ENCODE measurements at regions not wholly inside any gene's neighbourhood (a gene's known extent, or its start where the extent isn't known, plus 50 kb on each side); places are given as distances from the start of the nearest gene placed in this dataset.

DNA sequence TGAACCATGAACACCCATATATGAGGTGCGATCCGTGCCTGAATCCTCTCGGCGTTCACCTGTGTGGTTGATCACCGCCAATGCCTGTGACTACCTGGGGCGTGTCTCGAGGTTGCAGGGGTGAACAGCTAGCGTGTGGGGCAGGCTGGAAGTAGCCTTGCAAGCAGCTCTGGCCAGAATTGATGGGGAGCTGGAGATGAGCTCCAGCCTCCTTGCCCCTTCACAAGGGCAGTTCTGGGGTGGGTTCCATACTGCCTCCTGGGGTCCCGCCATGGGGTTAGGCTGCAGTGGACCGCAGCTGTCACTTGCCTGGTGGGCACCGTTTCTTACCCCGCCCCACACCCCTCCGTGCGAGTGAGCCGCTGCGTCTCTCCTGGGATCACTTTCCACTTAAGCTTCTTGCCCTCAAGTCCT lies 154.5 kb upstream of the SOX1 start:
- no peak for DNase-seq

DNA sequence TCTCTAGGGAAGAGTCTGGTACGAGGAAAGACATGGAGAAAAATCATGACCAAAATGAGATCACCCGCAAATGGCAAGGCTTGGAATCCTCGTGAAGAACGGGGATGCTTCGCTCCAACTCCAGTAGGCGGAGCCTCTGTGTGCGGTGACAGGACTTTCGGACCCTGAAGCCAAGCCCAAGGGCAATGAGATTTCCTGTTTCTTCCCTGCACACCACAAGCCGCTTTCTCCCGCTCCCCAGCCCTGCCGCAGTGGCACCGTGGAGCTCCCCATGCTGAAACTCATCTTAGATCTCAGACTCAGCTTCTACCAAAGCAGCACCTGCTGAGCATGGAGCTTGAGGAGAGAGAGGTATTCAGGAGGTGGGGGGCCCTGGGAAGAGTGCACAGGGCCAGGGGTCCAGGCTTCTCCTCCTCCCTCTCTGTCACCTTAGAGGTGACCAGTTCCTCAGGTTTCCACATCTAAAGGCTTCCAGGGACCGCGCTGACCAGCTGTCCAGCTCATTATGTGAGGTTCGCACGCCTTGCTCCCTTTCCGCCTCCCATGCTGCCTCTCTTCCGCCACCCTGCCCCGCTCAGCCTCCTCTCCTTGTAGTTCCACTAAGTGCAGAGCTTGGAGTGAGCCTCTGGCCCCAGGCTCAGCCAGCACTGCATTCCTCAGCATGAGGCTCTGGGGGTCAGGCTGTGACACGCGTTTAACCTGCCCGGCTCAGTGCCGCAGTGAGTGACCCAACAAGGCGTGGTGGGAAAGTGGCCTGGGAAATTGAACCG lies 153.8 kb upstream of the SOX1 start:
- no peak for DNase-seq

DNA sequence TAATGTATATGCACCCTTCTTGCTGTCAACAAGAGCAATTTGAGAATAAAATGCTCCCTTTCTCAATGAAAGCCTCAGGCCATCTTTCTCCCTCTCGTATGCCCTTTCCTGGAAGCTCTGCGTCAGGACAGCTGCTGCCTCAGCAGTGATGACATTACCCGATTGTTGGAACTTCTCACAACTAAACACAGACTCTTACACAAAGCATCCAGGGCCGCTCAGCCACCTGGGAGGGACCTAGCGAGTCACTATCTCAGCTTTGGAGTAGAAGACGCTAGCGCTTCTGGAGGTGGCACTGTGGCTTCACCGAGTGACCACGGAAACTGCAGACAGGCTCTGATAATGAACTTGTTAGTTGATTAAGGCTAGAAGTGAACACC lies 153.2 kb upstream of the SOX1 start:
- DNase-seq = no peak

DNA sequence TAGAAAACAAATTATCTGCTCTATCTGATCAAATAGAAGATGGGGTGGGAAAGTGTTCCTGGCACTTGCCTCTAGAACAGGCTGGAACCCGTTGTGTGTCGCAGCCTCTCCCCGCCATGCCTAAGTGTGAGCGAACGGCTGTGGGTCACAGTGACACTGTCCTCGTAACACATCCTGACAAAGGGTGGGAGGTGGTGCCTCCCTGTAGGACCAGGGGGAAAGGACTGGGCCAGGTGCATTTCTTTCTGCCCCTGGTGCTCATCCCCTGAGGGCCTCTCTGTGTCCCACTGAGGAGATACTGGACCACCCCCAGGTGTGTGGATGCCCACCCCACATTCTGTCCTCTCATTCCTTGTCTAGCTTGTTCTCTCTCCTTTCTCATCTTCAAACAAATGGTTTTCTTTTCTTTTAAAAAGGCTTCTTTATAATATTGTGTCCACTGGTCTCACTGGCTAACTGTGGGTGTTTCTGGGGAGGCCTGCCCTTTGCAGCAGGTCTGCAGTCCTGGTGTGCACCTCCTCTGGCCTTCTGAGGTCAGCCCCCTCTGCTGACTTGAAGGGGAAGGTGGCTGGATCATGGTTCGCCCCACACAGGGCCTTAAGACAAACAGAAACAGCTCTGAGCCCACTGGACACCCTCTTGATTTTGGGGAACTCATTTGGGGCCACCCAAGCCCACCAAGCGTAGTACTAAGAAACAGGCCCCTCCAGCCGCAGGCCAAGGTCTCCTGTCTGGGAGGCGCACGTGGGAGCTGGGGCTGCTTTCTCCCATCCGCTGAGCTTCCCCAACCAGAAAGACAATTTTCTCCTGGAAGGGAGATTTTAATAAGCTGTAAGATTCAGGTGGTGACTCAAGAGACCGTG lies 152.5 kb upstream of the SOX1 start:
- no peak for DNase-seq

DNA sequence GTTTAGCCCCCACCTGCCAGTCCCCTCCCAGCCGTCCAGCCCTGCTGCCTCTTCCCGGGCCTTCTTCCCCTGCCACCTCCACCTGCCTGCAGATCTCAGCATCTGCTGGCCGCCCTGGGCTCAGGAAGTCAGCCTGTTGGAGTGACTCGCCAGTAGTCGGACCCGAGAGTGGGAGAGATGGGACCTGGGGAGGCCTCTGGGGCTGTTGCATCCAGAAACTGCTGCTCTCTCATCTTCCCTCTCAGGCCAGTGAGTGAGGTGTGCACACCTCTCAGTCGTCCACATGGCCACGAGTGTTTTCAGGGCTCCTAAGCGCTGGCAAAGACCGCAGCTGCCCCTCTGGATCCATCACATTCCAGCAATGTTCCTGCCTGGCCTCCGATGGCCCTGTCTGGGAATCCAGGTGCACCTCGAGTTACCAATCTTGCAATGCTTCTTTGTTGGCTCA lies 151.8 kb upstream of the SOX1 start:
- no peak for DNase-seq

DNA sequence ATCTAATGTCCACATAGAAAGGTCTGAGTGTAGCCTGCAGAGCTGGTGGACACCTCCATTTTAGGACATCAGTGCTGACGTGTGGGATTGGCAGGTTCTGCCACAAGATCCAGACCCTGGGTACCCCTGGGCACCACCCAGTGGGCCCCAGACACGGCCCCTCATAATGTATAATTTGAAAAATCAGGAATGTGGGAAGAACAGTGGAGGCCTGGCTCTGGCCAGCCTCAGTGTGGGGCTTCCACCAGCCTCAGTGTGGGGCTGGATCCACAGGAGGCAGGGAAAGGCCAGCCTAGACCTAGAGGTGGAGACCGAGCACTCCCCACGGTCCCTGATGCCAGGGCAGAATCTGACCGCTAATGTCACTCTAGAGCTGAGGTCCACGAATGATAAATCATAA lies 150.7 kb upstream of the SOX1 start:
- no peak for DNase-seq

DNA sequence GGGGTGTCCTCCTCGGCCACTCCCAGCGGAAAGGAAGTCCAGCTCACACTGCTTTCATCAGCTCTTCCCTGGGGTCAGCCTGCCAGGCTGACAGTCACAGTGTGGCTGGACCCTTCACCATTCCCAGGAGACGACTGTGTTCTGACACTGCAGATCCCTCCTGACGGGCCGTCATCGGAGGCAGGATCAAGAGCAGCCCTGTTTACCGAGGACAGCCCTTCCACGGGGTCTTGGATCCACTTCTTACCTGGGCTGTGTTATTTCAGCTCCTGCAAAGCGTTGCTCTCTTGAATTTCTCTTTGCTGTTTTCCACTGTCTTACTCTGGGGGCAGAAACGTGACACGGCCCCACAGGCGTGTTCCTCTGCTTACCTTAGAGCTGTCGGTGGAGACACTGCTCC lies 149.9 kb upstream of the SOX1 start:
- DNase-seq = no peak

DNA sequence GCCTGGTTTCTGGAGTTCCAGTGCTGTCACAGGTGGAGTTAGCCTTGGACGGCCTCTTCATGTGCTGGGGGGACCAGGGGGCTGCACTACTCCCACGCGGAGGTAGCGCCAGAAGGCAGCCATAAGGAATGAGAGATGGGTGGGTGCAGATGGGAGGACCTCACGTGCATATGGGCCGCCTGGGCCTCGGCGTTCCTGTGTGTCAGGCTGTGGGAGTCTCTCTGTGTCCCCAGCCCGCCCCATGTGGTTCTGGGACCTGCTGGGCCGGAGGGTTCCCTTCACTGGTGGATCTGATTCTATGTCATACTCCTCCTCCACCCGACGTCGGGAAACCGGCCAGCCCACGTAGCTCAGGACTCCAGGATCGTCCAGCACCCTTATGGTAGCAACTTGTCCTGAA lies 149.0 kb upstream of the SOX1 start:
- no peak for DNase-seq

DNA sequence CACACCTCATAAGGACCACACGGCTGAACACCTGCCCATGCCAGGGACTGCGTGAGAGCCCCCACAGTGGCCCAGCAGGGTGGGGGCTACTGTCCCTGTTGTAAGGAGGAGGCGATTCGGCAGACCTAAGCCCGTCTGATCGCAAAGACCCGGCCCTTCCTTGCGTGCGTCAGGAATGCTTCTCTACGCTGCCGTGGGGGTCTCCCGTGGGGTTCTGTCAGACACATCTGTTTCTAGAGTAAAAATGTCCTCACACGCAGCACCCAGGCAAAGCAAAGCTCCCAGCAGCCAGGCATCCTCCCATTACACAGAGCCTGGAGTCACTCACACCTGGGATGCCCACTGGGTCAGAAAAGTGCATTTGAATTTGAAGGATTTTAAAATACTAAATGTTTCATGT lies 147.7 kb upstream of the SOX1 start:
- no peak for DNase-seq

DNA sequence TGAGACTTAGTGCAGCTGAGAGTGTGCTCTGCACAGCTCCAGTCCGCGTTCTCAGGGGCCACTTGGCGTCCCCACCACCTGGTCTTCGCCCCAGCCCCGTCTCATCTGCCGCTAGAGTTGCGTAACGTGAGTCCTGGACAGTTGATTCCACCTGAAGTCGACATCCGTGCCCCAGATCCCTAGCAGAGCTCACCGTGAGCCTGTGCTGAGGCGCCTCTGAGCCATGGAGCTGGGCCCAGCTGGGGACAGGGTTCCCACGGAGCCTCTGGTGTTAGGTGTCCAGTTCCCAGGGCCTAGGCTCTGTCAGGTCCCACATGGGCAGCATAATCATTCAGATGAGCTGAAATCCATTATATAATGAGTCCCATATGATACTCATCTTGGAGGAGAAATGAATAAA lies 147.1 kb upstream of the SOX1 start:
- no peak for DNase-seq

DNA sequence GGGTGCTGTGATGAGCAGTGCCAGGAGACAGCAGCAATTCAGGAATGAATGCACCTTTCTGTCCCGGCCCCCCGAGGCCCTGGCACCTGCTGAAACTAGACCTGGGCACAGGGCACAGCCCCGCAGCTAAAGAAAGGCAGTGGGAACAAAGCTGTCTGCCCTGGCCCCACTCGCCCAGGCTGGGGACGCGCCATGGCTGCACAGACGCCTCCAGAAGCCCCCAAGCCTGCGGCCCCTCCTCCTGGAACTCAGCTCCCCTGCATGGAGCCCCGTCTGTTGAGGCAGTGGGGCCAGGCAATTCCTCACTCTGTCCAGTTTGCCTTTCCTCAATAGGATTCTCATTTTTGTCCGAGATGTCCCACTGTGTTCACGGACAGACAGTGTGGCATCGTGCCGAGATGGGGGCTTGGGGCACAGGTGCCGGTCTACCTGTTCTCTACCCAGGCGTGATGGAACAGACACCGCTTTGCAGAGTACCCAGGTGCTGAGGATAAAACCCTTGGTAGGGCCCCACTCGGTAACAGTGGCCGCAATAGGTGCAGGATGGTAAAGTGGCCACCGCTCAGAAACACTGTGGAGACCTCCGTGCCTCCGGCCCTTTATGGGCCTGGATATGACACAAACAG lies 146.5 kb upstream of the SOX1 start:
- no peak for DNase-seq

DNA sequence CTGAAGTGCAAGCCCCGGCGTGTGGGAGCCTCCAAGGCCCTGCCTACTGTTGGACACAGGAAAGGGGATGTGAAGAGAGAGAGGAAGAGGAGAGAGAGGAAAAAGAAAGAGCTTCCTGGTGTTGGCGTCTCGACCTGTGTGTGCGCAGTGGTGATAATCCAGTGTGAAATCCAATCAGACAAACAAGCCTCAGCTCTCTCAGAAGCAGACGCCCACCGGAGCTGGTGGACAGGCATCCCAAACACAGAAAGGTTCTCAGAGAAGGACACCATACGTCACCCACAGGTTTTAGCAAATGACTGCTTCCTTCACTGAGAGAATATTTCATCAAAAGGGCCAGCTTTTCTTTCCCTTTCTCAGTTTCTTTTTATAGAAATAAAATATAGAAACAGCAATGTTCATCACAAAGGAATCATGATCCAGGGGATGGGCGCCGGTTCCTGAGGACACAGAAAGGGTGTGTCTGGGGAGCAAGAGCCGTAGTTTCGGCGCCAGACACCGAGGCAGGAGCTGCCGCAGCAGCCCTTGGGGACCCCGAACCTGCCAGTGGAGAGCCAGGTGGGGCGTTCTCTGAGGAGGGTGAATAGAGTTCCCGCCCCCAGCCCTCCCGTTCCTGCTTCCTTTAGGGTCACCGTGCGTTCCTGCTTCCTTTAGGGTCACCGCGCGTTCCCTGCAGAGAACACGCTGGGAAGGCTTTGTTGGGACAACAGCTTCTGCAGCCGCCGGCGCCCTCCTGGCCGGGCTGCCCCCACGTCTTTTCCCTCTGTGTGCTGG lies 145.8 kb upstream of the SOX1 start:
- DNase-seq = no peak

DNA sequence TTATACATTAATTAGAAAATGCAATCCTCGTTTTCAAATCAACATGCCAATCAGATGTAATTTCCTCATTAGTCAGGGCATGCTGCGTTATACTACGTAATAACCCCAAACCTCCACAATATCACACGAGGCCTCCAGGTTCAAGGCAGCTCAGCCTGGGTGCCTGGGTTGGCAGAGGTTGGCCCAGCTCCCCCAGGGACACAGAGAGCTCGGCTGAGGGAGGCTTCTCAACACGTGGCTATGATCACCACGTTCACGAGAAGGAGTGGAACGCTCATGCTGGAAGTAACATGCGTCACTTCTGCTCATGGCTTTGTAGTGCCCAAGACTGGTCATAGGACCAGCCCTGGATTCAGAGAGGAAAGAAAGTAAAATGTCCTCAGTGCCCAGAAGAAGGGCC lies 144.9 kb upstream of the SOX1 start:
- DNase-seq = no peak

DNA sequence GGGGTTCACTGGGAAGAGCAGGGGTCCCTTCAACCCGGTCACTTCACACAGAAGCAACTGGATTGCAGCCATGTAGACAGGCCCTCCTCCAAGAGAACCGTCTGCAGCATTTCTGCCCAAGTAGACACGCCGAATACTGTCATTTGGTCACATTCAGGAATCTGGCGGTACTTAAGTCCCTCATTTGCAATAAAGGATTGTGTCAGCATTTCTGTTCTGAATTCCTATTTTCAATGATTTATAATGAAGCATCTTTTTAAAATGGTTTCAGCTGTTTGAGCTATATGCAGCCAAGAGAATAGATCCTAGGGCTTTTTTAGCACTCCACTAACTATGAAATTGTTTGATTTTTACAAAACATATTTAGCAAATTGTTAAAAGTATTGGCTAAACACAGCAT lies 143.5 kb upstream of the SOX1 start:
- DNase-seq = no peak

DNA sequence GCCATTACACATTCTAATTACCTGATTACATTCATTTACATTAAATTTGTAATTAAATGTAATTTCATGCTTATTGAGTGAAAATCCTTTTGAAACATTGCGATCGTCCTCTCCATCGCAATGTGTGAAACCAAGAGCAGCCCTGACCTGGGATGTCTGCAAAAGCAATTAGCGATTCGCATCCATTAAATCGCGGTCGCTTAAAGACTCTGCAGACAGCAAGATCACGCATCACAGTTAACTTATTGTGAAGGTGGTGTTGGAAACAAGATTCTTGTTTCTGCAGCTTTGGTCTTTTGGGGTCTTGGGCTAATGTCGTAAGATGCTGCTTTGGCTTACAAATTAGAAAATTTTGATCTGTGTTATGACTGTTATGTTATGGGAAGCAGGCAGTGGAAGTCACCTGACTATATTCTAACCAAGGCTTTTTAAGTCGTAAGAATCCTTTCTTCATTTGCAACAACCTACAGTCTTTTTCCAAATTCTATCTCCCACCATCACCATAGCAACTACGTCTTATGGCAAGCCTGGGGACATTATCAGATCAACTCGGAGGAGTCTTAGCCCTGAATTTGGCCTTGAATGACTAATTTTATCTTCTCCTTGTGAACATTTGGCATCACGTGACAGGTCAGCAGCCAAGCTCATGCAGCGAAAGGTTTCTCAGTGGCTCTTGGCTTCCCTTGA lies 142.8 kb upstream of the SOX1 start:
- DNase-seq = no peak

DNA sequence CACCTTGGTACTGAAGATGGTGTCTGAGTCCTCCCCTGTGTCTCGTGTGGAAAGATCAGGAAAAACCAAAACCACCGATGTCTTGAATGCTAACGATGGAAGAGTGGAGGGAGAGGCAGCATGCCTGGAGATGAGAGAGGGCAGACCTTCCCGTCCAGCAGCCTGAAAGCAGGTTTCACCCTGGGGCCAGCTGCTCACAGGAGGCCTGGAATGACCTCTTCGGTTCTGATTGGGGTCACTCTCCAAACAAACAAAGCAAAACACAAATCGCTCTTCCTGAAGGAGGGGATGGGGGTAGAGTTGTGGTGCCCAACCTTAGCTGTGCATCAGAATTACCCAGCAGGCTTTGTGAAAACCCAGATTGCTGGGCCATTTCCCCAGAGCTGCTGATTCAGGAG lies 142.3 kb upstream of the SOX1 start:
- DNase-seq = no peak

DNA sequence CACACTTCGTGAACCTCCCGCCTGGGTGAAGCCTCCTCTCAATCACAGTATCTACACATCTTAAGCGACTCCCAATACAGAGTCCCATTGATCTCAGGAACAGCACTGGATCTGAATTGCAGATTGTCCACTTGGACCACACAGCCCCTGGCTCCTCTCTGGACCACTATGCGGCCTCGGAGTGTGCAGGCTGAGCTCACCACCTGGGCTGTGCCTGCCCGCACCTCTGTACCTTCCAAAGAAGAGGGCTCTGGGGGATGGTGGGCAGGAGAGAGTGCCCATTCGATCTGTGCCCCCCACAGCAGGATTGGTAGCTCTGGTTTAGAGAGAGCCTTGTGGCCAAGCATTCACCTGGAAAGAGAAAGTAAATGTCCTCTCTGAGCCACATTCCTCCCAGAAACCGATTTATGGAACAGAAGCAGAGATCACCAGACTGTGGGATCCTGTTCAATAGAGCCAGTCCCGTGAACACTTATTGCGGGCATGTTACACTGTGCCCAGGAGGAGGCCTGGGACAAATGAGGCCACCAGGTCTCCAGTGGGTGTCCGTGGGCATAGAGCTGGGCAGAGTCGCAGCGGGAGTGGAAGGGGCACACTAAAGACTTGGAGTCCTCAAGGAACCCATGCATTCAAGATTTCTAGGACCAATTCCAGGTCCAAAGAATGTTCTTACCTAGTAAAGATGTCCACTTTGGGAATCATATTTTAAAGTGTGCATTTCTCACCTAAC lies 141.6 kb upstream of the SOX1 start:
- DNase-seq = no peak

DNA sequence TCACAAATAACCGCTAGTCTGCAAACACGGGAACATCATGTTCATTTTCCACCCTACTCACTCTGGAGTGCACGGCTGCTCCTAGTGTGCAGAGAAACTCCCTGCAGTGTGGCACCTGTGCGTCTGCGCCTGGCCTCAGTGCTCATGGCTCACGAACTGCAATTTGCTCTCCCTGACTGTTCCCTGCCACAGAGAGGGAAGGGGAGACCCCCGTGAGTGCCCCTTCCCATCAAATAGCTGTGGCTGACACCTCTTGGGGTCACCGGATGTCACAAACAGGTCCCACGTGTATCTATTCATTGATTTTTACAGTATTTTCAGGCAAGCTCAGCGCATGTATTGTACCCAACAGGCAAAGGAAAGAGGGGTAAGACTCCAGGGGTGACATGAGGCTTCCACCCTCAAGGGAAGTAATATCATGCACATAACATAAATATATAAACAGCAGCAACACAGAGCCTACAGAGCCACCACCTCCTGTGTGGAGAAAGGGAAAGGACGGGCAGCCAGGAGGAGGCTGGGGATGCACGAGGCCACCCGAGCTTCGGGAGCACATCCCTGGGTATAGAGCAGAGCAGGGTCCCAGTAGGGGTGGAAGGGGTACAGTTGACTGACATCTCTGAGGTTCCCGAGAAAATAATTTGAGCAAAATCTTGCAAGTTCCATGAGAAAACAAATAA lies 140.3 kb upstream of the SOX1 start:
- DNase-seq = no peak

DNA sequence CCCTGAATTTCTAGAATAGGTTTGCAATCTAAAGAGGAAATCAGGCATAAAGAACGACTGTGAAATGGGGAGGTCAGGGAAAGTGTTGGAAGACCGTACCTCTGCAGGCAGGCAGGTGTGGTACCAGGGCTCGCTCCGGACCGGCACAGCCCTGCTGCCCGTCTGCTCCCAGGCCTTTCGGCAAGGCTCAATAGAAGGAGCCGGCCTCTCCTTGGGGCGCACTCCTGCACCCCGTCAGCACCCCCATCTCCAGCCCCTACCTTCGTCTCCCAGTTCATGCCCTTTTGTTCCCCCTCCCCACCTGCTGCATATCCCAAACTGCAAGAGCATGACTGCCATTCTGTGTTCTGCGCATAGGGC lies 139.8 kb upstream of the SOX1 start:
- no peak for DNase-seq

DNA sequence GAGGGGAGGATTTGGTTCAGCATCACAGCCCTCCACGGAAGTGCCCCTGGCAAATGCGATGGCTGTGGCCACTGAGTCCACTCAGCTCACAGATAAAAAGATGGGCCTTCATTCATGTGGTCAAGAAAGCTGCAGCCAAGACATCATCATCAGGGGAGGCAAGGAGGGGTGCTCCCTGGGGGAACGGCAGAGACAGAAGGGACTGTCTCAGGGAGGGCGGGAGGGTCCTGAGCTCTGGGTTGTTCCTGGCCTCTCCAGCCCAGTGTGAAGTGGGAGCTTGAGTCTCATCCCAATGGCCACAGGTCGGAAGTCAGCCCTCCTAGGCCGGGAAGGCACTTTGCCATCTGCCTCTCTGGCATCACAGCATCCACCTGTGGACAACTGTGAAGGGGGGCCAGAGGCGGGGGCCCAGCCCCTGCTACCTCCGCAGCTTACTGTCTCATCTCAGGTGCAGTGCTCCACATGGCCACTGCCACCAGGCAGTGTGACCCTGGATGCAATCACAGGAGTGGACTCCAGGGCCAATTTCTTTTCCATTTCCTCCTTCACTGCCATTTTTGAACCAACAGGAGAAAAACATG lies 137.8 kb upstream of the SOX1 start:
- no peak for DNase-seq

All from GF-D8 (cell line).